Limb (tissue), 2 donors: ENCODE measurements at regions not wholly inside any gene's neighbourhood (a gene's known extent, or its start where the extent isn't known, plus 50 kb on each side); places are given as distances from the start of the nearest gene placed in this dataset.

ENCODE experiments used
- DNase-seq, 2 donors: peaks; one replicate each; pipeline ENCODE4 v3.0.0-alpha.2; 2016; ENCODE audit errors: extremely low spot score in 2 of 2

DNA sequence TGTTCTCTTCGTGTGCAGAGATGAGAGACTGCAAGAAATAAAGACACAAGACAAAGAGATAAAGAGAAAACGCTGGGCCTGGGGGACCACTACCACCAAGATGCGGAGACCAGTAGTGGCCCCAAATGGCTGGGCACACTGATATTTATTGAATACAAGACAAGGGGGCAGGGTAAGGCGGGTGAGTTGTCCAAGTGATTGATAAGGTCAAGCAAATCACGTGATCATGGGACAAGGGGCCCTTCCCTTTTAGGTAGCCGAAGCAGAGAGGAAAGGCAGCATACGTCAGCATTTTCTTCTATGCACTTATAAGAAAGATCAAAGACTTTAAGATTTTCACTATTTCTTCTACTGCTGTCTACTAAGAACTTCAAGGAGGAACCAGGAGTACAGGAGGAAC lies 762.1 kb downstream of the TNS3 start:
- DNase-seq, result no peak

DNA sequence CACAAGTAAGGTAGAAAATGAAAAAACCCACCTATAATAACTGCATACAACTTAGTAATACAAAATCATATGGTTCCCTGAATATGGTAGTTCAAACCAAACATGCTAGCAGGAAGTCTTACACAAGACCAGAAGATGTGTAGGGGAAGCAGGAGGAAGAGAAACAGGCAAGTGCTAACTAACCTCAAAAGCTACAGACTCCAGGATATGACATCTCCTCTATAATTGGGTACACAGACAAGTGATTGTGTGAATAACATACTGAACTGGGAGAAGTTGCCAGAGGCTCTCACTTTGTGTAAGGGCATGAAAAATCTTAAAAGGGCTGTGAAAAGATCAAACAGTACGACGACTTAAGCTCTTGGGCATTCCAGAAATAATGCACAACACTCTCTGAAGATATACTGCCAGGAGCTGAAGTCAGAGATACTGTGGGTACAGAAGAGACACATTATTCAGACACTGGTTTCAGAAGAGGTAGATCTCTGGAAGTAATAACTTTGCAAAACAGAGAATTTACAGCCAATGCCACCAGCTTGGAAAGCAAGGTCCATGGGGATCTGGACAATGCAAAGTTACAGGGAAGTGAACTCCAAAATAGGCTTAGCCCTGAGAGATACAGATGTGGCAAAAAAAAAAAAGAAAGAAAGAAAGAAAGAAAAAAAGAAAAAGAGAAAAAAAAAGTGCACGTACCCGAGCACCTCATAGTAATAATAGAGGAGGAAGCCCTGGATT lies 767.2 kb downstream of the TNS3 start:
- no peak for DNase-seq

DNA sequence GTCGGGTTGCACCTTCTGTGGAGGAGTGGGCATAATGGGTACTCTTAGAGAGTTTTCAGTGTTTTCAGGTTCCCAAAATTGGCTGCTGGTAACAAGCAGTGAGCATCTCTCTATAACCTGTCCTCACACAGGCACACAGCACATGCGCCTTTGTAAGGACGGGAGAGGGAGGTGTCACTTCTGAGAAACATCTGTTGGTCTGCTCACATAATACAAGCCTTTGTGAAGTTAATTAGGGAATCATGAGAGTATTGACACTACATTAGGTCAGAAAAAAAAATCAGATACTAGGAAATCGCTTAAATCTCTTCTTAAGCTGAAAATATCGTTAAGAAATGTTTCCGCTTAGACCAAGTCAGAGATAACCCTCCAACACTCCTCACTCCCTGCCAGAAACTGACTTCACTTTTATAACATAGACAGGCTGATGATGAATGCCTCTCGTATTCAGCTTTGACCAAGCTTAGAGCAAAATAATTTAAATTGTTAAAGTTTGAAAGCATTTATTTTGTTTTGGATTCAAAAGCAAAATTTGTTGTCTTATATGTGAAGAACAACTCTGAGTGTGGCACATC lies 769.7 kb downstream of the TNS3 start:
- no peak for DNase-seq

DNA sequence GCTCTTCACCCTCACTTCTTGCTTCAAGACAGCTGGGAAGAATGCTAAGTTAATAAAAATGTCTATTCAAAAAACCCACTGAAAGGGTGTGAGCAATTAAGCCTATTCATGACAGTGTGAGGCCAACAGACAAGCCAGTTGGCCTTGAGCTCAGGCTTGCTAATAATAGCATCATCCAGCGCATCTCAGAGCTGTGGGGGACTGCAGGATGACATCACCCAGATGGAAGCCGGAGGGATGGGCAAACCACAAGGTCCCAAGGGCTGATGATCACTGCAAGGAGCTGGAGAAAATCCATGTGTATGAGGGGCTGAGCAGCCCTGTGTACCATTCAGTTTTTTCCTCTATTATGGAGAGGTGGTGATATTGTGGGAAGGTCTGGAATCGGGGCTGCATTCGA lies 770.4 kb downstream of the TNS3 start:
- peak; percentile 33 to 40 for DNase-seq

DNA sequence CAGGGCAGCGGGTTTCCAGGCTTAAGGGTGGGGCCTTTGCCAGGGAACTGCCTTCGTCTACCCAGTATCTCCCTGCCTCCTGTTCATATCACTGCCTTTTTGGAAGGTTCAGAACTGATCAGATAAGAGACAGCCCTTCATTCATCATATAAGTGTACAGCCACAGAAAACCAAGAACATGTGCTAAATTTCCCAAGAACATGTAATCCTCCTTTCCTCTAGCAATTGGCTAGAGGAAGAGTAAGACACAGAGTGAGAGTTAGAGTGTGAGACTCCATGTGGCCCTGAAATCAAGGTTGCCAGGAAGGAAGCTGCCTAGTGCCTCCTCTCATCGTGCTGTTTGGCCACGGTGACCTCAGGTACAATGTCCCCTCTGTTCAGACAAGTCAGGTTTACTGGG lies 770.9 kb downstream of the TNS3 start:
- DNase-seq, result no peak

DNA sequence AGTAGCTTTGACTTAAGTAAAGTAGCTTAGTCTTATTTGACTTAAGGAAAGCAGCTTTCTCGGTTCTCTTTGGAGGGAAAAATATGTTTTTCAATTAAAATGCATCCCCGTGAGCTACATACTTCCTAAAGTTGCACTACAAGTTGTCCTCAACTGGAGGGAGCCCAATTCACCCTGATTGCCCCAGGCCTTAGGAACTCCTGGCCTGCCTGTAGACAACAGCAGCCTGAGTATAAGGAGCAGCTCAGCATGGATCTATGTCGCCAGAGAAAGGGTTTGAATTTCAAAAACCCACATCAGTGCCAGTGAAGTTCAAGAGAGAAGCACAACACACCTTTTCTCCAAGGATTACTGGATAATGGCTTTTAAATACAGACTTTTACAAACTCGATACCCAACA lies 772.0 kb downstream of the TNS3 start:
- no peak for DNase-seq

DNA sequence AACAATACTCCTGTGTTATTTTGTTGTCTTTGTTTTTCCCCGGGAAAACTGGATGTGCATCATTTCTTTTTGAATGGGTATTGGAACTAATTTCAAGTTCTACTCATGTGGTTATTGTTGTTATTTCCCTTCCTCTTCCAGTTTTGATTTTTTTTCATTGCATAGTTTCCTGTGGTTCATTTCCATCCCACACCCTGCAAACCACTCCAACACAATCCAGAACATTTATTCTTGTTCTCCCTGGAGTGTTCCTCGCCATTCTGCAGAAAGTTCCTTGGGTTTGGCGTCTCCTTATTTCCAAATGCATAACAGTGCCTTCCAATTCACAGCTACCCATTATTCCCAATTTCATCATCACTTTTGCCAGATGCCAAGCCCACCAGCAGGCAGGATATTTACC lies 775.1 kb downstream of the TNS3 start:
- DNase-seq, result no peak

DNA sequence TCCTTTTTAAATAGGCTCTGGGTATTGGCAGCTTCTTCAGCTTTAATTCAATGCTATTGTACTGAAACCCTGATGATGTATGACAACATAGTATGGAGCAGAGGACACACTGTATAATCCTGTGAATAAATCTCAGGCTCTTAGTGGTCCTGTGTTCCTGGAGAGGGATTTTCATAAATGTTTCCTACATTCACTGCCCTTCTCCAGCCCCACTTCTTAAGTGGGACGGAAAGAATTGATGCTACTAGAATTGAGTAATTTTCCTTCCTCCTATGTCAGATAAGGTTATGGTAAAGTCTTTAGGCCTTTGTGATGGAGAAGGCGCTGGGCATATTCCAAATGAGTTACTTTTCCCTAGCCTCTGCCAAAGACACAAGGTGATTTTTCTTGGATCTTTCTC lies 779.4 kb downstream of the TNS3 start:
- no peak for DNase-seq

DNA sequence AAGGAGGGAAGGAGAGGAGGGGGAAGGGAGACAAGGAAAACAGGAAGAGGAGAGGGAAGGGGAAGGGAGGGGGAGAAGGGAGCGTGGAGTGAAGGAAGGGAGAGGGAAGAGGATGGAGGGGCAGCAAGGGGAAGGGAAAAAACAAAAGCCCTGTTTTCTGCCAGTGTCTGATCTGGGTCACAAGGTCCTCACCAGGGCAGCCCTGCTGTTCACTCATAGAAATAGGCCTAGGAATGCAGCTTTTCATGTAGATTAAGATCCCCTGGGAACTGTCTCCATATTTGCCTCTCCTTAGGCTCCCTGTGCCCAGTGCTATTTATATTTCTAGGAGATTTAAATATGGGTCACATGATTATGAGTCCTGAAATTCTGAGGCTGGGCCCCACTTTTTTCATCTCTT lies 790.7 kb downstream of the TNS3 start:
- DNase-seq, result no peak

DNA sequence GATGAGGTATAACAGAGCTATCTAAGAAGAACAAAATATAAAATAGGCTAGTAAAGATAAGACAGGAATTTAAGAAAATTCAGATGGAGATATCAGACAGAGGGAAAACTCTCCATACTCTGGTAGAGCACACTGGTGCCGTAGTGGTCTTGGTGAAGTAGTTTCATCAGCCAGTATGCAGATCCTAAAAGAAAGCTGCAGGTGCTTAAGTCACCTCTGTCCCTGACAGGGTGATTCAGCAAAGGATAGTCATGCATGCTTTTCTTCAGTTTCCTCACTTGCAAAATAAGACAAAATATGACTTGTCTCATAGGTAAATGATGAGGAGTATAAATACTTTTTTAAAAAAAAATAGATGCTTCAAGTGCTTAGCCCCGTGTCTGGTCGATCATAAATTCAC lies 794.9 kb downstream of the TNS3 start:
- no peak for DNase-seq

DNA sequence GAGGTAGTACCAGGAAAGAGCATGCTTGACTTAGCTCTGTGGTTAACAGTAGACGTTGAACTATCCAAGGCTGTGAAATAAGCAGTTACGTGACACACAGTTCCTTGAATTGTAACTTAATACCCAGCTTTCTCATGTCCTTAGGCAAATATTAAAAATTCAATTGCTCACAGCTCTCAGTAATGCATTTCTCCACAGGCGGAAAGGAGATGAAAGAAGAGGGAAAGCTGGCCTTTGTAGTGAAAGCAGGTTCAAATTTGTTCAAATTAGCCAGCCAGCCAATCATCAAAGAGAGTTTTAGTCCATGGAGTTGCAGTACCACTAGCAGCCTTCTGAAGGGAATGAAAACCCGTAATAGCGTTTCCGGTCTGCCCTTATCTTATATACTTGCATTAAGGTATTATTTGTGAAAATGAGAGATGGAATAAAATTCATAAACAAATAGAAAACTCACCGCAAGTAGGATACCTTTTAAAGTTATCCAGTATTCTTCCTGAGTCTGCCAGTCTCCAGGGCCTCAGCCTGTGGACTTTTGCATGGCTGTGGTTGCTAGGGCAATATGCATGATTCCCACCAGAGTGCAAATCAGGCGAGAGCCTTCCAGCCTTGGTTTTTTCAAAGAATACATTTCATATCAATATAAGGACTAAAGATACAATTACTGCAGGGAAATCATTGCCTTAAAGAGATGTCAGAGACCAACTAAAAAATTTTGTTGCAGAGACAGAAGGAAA lies 795.5 kb downstream of the TNS3 start:
- DNase-seq, result peak in 1 of 2 donors; percentile 12

DNA sequence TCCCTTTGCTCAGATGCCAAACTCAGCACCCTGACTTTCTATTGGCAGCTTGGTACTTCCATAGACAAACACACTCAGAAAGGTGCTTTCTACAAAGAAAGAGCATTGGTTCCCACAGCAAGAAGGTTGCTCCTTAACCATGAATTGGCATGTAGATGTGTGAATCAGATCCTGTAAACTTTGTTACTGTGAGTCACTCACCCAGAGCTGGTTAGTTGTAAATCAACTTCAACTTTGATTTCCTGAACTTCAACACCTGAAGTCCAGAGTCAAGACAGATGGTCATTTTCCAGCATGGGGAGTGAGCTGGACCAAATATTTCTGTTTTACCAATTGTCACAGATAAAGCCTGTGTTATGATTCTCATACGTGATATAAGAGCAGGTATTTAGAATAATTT lies 797.2 kb downstream of the TNS3 start:
- no peak for DNase-seq

DNA sequence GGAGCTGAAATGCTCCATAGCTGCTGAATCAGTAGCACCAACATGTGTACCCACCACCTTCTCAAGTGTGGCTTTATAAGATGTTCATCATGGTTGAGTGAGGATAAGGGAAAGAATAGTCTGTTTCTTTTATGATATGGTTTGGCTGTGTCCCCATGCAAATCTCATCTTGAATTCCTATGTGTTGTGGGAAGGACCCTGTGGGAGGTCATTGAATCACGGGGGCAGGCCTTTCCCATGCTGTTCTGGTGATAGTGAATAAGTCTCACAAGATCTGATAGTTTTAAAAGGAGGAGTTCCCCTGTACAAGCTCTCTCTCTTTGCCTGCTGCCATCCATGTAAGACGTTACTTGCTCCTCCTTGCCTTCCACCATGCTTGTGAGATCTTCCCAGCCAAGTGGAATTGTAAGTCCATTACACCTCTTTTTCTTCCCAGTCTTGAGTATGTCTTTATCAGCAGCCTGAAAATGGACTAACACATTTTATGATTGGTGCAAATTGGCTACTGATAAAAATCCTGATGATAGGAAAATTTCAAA lies 799.9 kb downstream of the TNS3 start:
- DNase-seq, result no peak

DNA sequence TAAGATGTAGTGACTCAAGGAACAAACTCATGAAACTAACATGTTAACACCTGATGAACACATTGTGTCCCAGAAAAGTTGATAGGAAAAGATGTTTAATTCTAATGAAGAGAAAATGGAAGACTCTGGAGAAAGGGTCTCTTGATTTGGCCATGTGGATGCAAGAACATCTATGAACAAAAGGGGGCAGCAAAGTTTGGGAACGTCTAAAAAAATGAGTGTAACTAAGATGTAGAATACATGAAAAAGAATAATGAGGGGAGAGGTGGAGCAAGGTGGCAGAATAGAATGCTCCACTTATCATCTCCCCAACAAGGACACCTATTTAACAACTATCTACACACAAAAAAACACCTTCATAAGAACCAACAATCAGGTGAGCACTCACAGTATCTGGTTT lies 805.1 kb downstream of the TNS3 start:
- no peak for DNase-seq

DNA sequence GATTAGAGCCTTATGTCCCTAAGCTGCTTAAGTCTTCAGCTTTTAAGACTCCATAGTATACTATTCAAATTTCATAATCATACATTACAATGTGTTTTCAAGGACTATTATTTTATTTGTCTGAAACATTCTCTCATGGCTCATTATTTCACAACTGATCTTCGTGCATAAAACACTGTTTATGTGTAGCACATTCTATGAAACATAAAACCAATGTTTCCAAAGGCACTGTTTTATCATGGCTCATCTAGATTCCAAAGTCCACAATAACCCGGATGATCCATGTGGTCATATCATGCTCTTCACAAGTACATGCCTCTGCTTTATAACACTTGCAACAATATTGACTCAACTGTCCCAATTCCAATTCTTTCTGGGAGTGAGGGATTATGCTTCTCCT lies 806.1 kb downstream of the TNS3 start:
- no peak for DNase-seq

DNA sequence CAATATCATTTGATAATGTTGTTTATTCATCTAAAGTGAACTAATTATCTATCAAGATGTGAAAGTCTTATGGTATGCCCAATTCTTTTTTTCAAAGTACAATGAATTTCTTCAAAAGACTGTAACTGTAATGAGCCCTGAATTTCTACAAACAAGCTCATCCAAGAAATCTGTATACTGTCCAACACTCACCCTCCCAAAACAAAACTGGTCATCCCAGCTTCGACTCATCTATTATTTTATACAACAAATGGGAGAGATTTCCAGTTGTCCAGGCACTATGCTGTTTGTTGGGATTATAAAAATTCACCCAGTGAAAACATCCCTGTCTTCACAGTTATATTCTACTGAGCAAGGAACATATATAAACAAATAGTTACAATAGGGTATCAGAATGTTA lies 806.9 kb downstream of the TNS3 start:
- no peak for DNase-seq

DNA sequence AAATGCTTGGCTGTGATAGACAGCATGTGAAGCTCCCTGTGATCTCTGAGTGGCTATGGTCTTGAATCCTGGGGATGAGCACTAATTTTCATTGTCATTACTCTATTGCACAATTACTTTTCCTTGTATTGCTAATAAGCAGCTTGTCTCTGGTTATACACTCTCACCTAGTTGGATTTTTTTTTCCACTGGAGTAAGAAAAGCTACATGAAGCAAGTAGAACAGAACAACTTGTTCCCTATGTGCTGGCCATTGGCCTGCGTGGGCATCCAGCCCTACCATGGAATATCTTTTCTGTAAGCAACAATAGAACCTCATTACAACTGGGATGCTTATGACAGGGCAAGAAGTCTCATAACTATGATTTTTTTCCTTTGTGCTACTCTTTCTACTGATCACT lies 807.4 kb downstream of the TNS3 start:
- no peak for DNase-seq

DNA sequence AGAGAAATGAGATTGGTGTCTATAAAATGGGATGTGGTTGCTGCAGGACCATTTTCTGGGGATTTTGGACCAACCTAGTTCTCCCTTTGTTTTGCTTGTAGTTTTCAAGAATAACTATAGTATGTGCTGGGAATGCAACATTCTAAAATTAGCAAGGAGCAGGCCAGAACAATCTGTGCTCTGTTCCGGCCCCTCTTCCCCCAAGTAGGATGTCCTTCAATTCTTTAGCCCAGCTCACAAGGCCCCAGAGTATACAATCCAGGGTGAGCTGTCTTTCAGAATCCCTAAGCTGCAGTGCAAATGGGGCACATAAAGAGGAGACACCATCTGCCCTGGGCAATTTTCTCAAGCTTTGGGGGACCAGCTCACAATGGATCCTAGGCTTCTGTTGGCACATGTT lies 809.1 kb downstream of the TNS3 start:
- no peak for DNase-seq

DNA sequence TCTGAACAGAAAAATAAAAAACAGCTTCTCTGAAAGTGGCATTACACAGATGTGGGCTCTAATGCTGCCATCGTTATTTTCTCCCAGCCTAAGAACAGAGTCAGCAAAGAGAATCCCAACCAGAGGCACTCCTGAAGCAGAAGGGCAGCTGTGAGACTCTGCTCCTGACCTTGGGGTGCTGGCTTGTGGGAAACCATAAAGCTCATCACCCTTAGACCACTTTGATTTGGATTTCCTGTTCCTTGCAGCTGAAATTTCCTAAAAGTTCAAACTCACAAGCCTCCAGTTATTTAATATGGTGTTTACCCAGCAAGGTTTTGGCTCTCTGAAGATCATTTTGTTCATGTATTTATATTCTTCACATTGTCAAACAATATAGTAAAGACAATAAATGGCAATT lies 814.8 kb downstream of the TNS3 start:
- no peak for DNase-seq

DNA sequence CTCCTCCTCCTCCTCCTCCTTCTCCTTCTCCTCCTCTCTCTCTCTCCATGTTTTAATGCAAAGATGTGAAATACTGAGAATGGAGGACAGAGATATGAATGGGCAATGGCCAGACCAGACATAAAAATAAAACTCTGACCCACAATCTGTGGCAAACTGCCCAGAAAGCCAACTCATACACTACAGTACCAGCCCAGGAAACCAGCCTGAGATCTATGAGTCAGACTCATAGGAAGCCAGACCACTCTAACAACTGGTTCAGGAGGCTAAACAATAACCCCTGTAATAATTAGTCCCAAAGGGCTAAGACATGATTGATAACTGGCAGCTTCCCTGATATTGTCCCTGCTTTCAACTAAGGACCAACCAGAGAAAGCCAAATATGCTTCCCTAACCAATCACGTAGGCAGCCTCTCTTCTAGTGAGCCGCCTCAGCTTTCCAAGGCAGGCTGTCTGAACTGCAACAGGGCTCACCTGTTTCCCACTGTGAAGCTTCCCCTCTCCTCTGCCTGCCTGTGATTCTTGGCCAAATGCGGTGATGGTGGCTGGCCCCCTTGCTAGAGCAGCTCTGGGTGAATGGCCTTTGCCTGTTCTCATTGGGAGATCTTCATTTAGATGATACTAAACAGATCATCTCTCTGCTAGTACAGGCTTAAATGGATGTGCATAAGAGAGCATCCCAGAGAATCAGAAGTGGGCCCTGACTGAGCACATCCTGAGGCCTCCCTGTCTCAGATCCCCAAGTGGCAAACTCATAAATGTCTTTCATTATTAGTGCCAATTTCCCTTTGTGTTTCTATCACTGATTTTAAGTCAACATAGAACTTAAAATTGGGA lies 817.6 kb downstream of the TNS3 start:
- no peak for DNase-seq

DNA sequence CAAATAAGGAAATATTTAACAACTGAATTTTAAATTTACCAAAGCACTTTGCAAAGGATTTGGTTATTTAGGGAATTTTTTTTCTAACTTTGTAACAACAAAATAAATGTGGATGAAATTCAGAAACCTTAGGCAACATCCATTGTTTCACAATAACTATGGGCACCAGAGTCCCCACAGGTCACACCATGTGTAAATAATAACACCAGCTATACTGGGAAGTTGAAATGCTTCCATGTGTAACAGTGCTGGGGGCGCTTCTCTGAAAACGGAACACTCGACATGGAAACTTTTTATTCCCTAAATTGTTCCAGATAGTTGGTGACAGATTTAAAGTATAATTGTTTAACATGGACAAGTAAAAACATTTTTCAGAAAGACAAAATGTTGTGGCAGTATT lies 818.6 kb downstream of the TNS3 start:
- no peak for DNase-seq
